Sigmoid colon (tissue), 6 donors: ENCODE measurements at regions not wholly inside any gene's neighbourhood (a gene's known extent, or its start where the extent isn't known, plus 50 kb on each side); places are given as distances from the start of the nearest gene placed in this dataset.

Source experiments
- DNase-seq: peaks from one replicate; pipeline ENCODE4 v3.0.0-alpha.2; 2019
- H3K27ac ChIP-seq, 4 donors: fragments of 200-600 bp; sonication (generic); one replicate each; pipeline ENCODE4 v1.5.1; 2016 to 2019; ENCODE audit warnings: mild to moderate bottlenecking in 1 of 4
- H3K27me3 ChIP-seq, 3 donors: fragments of 200-600 bp; sonication (generic); one replicate each; pipeline ENCODE4 v1.5.1; 2019; ENCODE audit warnings: mild to moderate bottlenecking in 1 of 3
- H3K36me3 ChIP-seq, 4 donors: fragments of 200-600 bp; sonication (generic); one replicate each; pipeline ENCODE4 v1.5.1; 2016 to 2019
- H3K4me1 ChIP-seq, 4 donors: fragments of 200-600 bp; sonication (generic); one replicate each; pipeline ENCODE4 v1.5.1; 2017 to 2019
- H3K4me3 ChIP-seq, 4 donors: fragments of 200-600 bp; sonication (generic); one replicate each; pipeline ENCODE4 v1.5.1; 2017 to 2019; ENCODE audit warnings: mild to moderate bottlenecking in 2 of 4, moderate library complexity in 1 of 4
- H3K9me3 ChIP-seq, 4 donors: fragments of 200-600 bp in 3 of 4; sonication (generic) in 3 of 4; one replicate each; pipeline versions ENCODE4 v1.5.1 to v1.6.1; 2013 to 2019
- EP300 ChIP-seq, 4 donors: sonication (generic); formaldehyde crosslinking; IDR thresholded peaks; one replicate each; pipeline ENCODE4 v1.6.1; 2017; ENCODE audit warnings: antibody characterized with exemption in 4 of 4
- POLR2A ChIP-seq, 2 donors: fragments of 450-650 bp; IDR thresholded peaks; one replicate each; pipeline ENCODE4 v1.6.1; 2016; ENCODE audit warnings: antibody characterized with exemption in 2 of 2, mild to moderate bottlenecking in 2 of 2, moderate library complexity in 2 of 2
- POLR2AphosphoS5 ChIP-seq, 4 donors: sonication (generic); formaldehyde crosslinking; IDR thresholded peaks; one replicate each; pipeline ENCODE4 v1.6.1; 2017; ENCODE audit warnings: antibody characterized with exemption in 4 of 4
- WGBS, 2 donors: extraction: QIAGEN DNeasy Blood & Tissue Kit; methylation state at CpG; one replicate each; pipeline ENCODE4 v1.1.7; 2013; 5-methylcytosine and 5-hydroxymethylcytosine counted together
- intact Hi-C: fragments of 100-400 bp; cut with DNase I; formaldehyde crosslinking; loops from one replicate; pipeline ENCODE4 v1.15.1; 2023
- TF ChIP-seq, protein P1 (sequence below), 4 experiments: fragments of 450-650 bp in 3 of 4; fragments of 200-600 bp in 1 of 4; IDR thresholded peaks; one replicate each; pipeline ENCODE4 v1.5.1; 2016 to 2019; ENCODE audit warnings: antibody characterized with exemption in 4 of 4, mild to moderate bottlenecking in 3 of 4, moderate library complexity in 2 of 4
- donor health status: healthy with polysubstance abuse.
- donor health status: healthy.

DNA sequence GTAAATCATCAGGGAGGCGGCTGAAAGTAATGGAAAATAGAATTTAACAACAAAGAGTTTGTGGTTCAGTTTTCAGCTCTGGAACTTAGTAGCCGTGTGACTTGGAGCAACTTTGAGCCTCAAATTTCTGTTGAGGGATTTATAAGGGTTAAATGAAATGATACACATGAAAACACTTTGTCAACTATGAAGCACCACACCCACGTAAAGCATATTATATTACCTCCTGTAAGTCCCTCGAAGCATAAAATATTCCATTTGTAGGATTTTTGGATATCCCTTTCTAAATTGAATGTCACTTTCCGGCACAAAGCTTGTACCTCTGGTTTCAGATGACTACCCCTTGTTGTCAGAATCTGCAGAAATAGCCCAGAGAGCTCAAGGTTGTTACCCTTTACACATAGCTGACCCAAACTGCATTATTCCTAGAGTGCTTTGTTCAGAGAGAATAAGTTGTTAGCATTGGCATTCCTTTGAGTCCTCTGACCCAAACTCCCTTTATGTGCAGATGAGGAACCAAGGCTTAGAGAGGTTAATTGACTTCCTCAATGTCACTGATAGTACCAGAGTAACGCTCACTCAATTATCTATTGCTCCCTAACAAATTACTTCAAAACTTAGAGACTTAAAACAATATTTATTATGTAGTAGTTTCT, 187.9 kb upstream of the UMPS start:
- no peak overlapping the region for H3K27ac ChIP-seq
- H3K4me3 ChIP-seq, result no peak overlapping the region
- H3K4me1 ChIP-seq, result no peaks in the 10 kb centered on the region
- no peaks in the 10 kb centered on the region for H3K36me3 ChIP-seq
- H3K27me3 ChIP-seq, result no peaks in the 10 kb centered on the region
- no peak for DNase-seq
- intact Hi-C loops, result no loop called here
- no peaks in the 10 kb centered on the region for H3K9me3 ChIP-seq
- no peak for TF ChIP-seq EP300 (IDR thresholded peaks at IDR 0.05)
- TF ChIP-seq POLR2AphosphoS5 (IDR thresholded peaks at IDR 0.05), result no peak
- TF ChIP-seq, protein P1, sequence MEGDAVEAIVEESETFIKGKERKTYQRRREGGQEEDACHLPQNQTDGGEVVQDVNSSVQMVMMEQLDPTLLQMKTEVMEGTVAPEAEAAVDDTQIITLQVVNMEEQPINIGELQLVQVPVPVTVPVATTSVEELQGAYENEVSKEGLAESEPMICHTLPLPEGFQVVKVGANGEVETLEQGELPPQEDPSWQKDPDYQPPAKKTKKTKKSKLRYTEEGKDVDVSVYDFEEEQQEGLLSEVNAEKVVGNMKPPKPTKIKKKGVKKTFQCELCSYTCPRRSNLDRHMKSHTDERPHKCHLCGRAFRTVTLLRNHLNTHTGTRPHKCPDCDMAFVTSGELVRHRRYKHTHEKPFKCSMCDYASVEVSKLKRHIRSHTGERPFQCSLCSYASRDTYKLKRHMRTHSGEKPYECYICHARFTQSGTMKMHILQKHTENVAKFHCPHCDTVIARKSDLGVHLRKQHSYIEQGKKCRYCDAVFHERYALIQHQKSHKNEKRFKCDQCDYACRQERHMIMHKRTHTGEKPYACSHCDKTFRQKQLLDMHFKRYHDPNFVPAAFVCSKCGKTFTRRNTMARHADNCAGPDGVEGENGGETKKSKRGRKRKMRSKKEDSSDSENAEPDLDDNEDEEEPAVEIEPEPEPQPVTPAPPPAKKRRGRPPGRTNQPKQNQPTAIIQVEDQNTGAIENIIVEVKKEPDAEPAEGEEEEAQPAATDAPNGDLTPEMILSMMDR (IDR thresholded peaks at IDR 0.05), result no peak
- TF ChIP-seq POLR2A (IDR thresholded peaks at IDR 0.05), result no peak
- 71 to 82% methylated on average over 6 of the region's 6 CpGs for WGBS, 2 donors

- Histone ChIP-seq H3K27me3 (no peaks in the 10 kb centered on the region), H3K36me3 (no peaks in the 10 kb centered on the region), H3K9me3 (no peaks in the 10 kb centered on the region), H3K27ac (no peak overlapping the region), H3K4me3 (no peak overlapping the region), H3K4me1 (peaks cover 0 to 5% (median 0%) of the 10 kb centered on the region in 4 donors)
- TF ChIP-seq POLR2AphosphoS5 (IDR thresholded peaks at IDR 0.05), result no peak
- WGBS, 2 donors, result 85 to 94% methylated on average over 3 of the region's 3 CpGs
- no peak for DNase-seq
- intact Hi-C loops, result no loop called here
Observed at GRCh38 chr3:124545891-124546290, 184.4 kb upstream of the UMPS start.

DNA sequence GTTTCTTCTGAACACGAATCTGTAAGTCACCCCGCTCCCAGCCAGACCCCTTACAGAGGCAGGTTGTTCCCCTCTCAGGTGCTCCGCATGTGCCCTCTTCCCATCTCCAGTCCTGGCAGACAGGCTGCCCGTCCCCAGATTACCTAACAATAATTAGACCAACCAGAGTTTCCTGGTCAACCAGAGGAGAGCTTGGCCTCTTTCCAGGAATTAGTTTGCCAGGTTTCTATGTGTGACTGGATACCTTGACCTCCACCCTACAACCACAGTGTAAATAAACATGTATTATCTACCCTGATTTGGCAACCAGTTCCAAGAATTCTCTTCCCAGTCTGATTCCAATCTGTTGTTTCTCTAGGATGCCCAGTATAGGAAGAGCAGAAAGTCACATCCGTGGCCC, 178.0 kb upstream of the UMPS start:
- H3K4me1 ChIP-seq, result peaks cover 0 to 5% (median under 1%) of the 10 kb centered on the region in 4 donors
- 20 to 68% methylated on average over 5 of the region's 5 CpGs for WGBS, 2 donors
- no peaks in the 10 kb centered on the region for H3K9me3 ChIP-seq
- H3K27ac ChIP-seq, result no peak overlapping the region
- intact Hi-C loops, result loop anchor here (2.0 to 10.0 kb wide), 3 partner anchors 59 to 535 kb away; no protein-coding TSS in a partner anchor
- H3K4me3 ChIP-seq, result no peak overlapping the region
- no peak for TF ChIP-seq POLR2AphosphoS5 (IDR thresholded peaks at IDR 0.05)
- TF ChIP-seq EP300 (IDR thresholded peaks at IDR 0.05), result no peak
- no peak for TF ChIP-seq POLR2A (IDR thresholded peaks at IDR 0.05)
- H3K27me3 ChIP-seq, result no peaks in the 10 kb centered on the region
- DNase-seq, result no peak
- H3K36me3 ChIP-seq, result no peaks in the 10 kb centered on the region

- Histone ChIP-seq H3K27me3 (no peaks in the 10 kb centered on the region), H3K36me3 (no peaks in the 10 kb centered on the region), H3K4me3 (no peak overlapping the region), H3K4me1 (peaks cover 0 to 7% (median 6%) of the 10 kb centered on the region in 4 donors), H3K9me3 (no peaks in the 10 kb centered on the region), H3K27ac (no peak overlapping the region)
- DNase-seq, result no peak
- intact Hi-C loops, result loop anchor here (2.0 to 10.0 kb wide), 3 partner anchors 60 to 536 kb away; no protein-coding TSS in a partner anchor
- WGBS, 2 donors, result 66 to 84% methylated on average over 3 of the region's 3 CpGs
- TF ChIP-seq POLR2A (IDR thresholded peaks at IDR 0.05) (no peak), POLR2AphosphoS5 (IDR thresholded peaks at IDR 0.05) (no peak), EP300 (IDR thresholded peaks at IDR 0.05) (no peak)
- TF ChIP-seq, protein P1 (IDR thresholded peaks at IDR 0.05), result no peak
Observed at GRCh38 chr3:124553178-124553577, 177.1 kb upstream of the UMPS start.

GRCh38 chr3:124556636-124557035, 173.6 kb upstream of the UMPS start:
- peaks cover 0 to 28% (median 20%) of the 10 kb centered on the region in 4 donors for H3K4me1 ChIP-seq
- H3K4me3 ChIP-seq, result no peak overlapping the region
- whole genome bisulfite sequencing, 2 donors, result 35 to 59% methylated on average over 2 of the region's 2 CpGs
- H3K9me3 ChIP-seq, result no peaks in the 10 kb centered on the region
- no peaks in the 10 kb centered on the region for H3K36me3 ChIP-seq
- no peak for DNase-seq
- no peak for TF ChIP-seq EP300 (IDR thresholded peaks at IDR 0.05)
- H3K27me3 ChIP-seq, result no peaks in the 10 kb centered on the region
- intact Hi-C loops, result loop anchor here (10.0 kb wide), 1 partner anchor 202 kb away; no protein-coding TSS in a partner anchor
- H3K27ac ChIP-seq, result peak overlapping the region in 1 of 4 donors; percentile 80

DNA sequence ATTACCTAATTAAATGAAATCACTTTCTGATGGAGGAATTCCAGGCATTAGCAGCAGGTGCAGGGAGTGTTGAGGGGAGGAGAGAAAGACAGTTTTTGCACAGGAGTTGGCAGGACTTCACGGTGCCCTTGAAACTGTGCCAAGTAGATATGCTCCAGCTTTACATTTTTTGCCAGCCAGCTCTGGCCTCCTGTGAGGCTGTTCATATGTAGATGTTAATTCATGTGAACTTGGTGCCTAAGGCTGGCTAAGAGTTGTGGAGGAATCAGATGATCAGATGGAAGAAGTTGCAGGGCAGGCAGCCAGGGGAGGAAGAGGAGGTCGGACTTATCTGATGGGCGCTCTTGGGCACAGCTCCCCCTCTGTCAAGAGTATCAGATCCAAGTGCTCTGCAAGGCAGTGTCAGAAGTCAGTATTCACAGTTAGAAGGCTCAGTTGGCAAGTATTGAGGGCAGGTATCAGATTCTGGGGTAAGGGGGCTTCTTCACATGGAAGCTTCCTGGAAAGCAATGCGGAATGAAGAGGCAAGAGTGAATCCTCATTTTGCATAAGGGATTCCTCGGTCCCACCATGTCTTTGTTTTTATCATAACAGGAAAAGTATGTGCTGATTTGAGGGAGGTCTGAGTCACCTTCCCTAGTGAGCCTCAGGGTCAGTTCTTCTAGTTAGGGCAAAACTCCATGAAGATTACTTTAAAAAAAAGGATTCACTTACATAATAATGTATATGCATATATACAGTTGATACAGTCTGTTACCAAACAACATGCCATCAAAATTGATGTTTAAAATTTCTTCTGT, 172.6 kb upstream of the UMPS start:
- TF ChIP-seq POLR2AphosphoS5 (IDR thresholded peaks at IDR 0.05), result no peak
- TF ChIP-seq EP300 (IDR thresholded peaks at IDR 0.05), result no peak
- TF ChIP-seq POLR2A (IDR thresholded peaks at IDR 0.05), result no peak
- TF ChIP-seq, protein P1 (IDR thresholded peaks at IDR 0.05), result no peak
- no peaks in the 10 kb centered on the region for H3K9me3 ChIP-seq
- 39 to 53% methylated on average over 5 of the region's 5 CpGs for WGBS, 2 donors
- no peaks in the 10 kb centered on the region for H3K27me3 ChIP-seq
- no peaks in the 10 kb centered on the region for H3K36me3 ChIP-seq
- H3K4me1 ChIP-seq, result peaks cover 0 to 28% (median 20%) of the 10 kb centered on the region in 4 donors
- no peak for DNase-seq
- intact Hi-C loops, result loop anchor here (10.0 kb wide), 1 partner anchor 203 kb away; no protein-coding TSS in a partner anchor
- H3K4me3 ChIP-seq, result no peak overlapping the region
- peak overlapping the region in 1 of 4 donors; percentile 80 for H3K27ac ChIP-seq
